HG03064 (cell line): ENCODE measurements at regions not wholly inside any gene's neighbourhood (a gene's known extent, or its start where the extent isn't known, plus 50 kb on each side); places are given as distances from the start of the nearest gene placed in this dataset.

ENCODE experiments used
- ATAC-seq: cut with Tn5 transposase; IDR thresholded peaks from one replicate; pipeline ENCODE4 v1.9.1; 2021; ENCODE audit warnings: low read depth; ENCODE audit not compliant: unreplicated experiment

DNA sequence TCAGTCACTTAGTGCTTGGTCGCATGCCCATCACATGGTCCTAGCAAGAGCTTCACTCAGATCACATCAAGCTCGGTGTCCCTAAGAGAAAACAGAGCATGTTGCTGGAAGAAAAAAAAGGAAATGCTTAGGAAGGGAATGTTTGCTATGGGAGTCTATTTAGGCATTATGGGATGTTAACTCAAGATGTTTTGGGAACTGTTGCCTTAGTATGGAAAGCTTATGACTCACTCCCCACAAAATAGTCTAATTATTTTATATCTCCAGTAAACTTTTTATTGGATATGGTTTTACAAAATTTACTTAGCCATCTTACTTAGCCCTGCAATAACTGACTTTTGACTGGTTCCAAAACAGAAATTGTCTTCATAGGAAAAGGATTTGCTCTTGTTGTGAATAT is 439.5 kb upstream of the ZEB2 start:
- no peak for ATAC-seq

DNA sequence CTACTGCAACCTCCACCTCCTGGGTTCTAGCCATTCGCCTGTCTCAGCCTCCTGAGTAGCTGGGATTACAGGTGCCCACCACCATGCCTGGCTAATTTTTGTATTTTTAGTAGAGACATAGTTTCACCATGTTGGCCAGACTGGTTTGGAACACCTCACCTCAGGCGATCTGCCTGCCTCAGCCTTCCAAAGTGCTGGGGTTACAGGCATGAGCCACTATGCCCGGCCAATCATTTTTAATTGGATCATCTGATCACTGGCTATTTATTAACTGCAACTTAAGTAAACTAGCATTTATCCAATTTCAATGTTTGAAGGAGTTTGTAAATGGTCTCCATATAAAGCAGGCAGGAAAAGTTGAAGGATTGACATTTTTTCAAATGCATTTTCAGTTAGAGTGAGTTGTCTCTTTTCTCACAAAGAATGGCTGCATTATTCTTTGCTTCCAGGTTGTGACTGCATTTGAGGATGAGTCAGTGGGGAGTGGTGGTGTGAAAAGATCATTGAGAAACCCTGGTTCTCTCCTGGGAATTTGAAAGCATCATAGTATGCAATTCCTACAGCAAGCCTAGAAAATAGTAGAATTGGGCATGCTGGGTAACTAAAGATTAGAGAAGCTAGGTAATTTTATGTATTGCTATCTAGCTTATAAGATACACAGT is 431.1 kb upstream of the ZEB2 start:
- ATAC-seq, result no peak

DNA sequence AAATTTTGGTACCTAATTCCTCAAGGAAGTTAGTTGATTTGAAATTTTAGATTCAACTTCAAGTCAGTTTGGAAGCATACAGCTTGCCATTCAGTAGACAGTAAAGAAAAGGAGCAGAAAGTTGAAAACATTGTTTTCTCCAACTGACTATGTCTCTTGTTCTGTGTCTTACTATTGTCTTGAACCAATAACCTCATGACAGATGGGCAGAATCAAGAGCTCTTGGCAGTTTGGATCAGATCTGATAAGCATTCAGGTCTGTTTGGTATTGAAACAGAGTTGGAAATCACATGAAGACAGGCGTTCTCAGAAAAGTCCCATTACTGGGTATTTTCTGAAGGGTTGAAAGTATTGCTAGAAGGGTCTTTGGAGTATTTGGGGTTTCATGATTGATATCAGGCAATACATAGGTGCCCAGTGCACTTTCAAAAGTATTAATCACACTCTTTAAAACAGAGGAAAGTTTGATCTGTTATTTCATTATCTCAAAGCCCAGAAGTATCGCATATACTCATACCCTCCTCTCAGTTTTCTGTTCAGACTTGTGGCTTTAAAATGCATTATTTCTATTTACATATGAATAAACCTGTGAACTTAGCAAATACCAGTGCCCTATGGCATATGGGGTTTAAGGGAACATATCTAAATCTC is 428.4 kb upstream of the ZEB2 start:
- ATAC-seq, result no peak

- no peak for ATAC-seq
Measured at GRCh38 chr2:144947709-144948037, 427.8 kb upstream of the ZEB2 start.

GRCh38 chr2:144946263-144946662 is 426.3 kb upstream of the ZEB2 start:
- ATAC-seq, result no peak

GRCh38 chr2:144944546-144945220 is 424.8 kb upstream of the ZEB2 start:
- no peak for ATAC-seq

- no peak for ATAC-seq
Measured at GRCh38 chr2:144943986-144944385, 424.1 kb upstream of the ZEB2 start.

DNA sequence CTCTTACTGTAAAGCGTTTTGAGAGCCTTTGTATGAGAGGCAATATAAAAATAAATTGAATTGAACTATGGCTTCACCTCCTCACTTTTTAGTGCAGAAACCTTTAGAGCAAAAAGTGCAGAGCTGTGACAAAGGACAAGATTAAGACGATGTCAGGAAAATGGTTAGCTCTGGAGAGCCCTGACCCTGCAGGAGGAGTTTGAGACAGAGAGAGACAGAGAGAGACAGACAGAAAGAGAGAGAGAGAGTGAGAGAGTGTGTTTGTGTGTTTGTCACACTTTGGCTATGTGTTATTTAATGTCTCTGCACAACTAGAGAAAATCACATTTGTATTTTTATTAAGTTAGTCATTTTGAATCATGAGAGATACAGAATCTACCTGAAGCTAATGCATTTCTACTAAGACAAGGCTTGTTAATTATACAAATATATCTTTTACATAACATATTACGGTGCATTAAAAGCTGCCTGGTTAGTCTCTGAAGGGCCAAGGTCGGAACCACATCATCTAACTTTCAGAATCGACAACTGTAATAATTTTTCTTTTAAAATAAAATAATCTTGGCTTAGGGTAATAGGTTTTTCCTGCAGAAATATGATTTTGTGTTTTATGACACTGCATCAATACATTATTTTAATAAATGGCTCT is 423.5 kb upstream of the ZEB2 start:
- no peak for ATAC-seq

DNA sequence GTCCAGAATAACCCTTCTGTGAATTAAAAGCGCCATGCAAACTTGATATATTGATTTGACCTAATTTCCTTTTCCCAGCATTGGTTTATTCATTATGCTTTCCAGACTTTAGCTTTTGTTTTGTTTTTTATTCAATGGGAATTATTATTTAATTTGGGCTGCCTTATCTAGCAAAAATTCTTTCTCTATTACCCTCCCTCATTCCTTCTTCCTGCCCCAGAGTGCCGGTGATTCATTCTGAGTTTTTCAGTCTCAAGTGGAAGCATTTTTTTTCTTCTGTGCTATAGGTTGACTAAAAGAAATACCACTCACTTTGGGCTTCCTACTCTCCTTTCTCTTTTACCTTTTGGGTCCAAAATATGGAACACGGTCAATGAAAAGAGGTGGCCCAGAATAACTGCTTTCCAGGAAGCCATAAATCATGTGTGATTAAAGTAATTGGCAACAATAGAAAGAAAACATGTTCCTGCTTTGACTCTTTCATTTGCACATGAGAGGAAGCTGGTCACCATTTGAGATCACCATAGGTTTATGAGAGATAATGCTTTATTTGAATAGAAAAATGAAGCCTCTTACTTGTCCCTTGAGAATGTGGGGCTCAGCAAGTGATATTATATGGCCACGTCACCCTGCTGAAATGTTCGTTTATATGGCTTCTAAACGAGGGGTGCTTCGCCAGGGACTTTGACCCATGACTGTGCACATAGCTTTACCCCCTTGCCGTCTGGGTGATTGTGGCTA is 422.8 kb upstream of the ZEB2 start:
- ATAC-seq, result no peak

GRCh38 chr2:144941743-144942488 is 422.0 kb upstream of the ZEB2 start:
- ATAC-seq, result no peak

DNA sequence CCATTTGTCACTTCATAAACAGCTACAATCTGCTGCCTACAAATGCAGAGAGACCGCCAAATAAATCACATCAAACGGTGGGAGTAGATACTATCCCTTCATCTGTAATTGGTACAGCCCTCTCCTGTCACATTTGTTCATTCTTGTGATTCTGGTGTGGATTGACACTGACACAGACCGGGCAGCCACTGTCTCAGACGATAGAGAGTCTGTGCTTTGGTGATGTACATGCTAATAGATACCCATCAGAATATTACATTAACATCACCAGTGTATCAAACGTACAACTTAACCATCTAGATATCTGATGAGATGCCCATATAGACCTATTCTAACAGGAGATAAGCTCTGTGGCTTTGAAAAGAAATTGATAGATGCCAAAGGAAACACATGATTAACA is 419.7 kb upstream of the ZEB2 start:
- no peak for ATAC-seq

GRCh38 chr2:144937910-144938709 is 418.2 kb upstream of the ZEB2 start:
- no peak for ATAC-seq

DNA sequence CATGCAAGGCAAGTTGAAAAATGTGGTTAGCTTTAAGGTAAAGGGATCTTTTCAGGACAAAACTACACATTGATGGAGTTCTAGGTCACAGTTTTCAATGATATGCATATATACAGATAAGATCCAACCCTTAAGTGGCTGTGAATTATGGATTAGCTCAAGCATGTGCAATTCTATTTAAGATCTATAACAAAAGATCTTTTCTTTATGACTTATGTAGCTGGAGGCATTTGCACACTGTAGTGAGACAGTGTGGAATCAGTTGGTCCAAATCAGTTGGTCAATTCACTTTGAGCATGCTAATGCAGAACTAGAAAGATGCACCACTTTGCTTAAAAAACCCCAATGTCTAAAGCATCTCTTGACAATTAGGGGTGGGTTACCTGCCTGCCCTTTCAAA is 417.1 kb upstream of the ZEB2 start:
- no peak for ATAC-seq

DNA sequence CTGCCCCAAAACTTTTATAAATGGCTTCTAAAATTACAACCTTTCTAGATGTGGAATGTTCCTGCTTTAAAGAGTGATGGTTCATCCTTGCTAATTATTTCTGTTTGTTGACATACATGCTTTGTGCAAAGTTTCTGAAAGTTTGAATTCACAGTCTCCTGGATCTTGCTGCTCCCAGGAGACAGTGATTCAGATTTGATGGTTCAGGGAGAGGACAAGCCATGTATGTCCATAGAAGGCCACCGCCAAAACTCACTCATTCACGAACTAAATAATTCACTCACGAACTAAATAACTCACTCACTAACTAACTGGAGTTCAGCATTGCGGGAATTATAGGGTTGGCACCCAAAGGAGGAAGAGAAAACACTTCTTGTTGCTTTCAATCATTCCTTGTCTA is 416.5 kb upstream of the ZEB2 start:
- no peak for ATAC-seq

DNA sequence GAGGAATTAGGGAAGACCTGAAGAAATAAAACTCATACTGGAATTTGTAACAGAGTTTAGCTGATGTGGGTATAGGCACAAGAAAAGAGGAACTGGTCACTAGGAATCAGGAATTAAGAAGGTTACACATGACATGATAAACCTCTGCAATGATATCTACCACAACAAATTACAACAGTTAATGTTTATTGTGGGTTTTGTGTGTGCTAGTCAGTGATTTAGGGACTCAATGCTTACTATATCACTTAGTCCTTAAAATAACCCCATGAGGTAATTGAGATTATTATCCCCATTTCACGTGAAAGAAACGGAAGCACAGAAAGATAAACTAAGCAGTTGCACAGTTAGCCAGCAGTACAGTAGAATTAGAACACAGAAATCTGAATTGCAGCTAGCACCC is 415.8 kb upstream of the ZEB2 start:
- no peak for ATAC-seq

DNA sequence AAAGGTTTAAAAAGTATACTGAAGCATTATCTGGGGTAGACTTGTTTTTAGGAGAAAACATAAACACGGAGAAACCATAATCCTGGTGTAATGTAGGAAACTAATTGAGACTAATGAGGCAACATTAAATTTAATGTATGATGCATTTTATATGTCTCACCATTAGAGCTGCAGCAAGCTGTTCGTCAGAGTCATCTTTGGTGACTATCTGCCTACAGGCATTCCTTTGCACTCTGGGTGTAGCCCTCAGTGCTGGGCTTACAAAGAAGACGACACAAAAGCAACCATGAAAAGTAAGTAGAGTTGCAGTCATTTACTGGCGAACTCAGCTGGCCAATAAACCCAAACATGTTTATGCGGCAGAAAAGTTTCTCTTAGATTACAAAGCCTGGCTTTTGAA is 415.3 kb upstream of the ZEB2 start:
- no peak for ATAC-seq

GRCh38 chr2:144931960-144932359 is 412.0 kb upstream of the ZEB2 start:
- ATAC-seq, result no peak

DNA sequence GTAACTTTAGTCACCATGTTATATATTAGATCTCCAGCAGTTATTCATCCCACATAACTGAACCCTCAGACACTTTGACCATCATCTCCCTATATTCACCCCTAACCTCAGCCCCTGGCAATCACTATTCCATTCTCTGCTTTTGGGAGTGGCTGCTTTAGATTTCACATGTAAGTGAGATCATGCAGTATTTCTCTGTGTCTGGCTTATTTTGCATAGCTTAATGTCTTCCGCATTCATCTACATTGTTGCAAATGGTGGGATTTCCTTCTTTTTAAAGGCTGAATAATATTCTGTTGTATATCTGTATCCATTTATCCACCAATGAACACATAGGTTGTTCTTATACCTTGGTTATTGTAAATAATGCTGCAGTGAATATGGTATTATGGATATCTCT is 411.6 kb upstream of the ZEB2 start:
- no peak for ATAC-seq

DNA sequence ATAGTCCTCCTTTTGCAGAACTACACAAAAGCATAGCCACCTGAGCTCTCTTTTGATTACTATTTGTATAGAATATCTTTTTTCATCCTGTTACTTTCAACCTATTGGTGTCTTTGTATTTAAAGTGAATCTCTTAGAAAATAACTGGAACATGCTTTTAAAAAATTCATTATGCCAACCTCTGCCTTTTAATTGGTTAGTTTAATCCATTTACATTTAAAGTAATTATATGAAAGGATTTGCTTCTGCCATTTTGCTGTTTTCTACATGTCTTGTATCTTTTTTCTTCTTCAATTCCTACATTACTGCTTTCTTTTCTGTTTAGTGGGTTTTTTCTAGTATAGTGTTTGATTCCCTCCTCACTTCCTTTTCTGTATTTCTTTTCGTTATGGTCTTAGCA is 407.5 kb upstream of the ZEB2 start:
- no peak for ATAC-seq

- ATAC-seq, result no peak
Measured at GRCh38 chr2:144925886-144926285, 406.0 kb upstream of the ZEB2 start.
